H1 (cell line): ENCODE measurements at regions not wholly inside any gene's neighbourhood (a gene's known extent, or its start where the extent isn't known, plus 50 kb on each side); places are given as distances from the start of the nearest gene placed in this dataset.

ENCODE experiments used
- CTCF ChIA-PET: fragments of 300-600 bp; sonication (Branson Sonifier 250); formaldehyde crosslinking; loops from one replicate; lab custom pipeline; 2021; ENCODE audit not compliant: partially characterized antibody; lab: Charles Lee
- POLR2A ChIA-PET: fragments of 300-600 bp; sonication (Branson Sonifier 250); formaldehyde crosslinking; loops from one replicate; lab custom pipeline; 2021; ENCODE audit warnings: inconsistent platforms; ENCODE audit not compliant: partially characterized antibody; lab: Charles Lee
- DNase-seq, 2 experiments: peaks; one replicate each; pipeline versions ENCODE4 v3.0.0 to v3.0.0-alpha.2; 2010 to 2022; ENCODE audit warnings: low spot score in 2 of 2, low read depth in 1 of 2, mixed read lengths in 1 of 2
- FAIRE-seq: peaks from 2 replicates; lab custom pipeline; 2011; peaks lifted over from hg19 to GRCh38; lab: Jason Lieb, UNC
- H2AFZ ChIP-seq: 2 replicates; pipeline ENCODE4 v1.8.1; 2012; ENCODE audit warnings: low read length, inconsistent platforms
- H2AK5ac ChIP-seq: 2 replicates; pipeline ENCODE4 v1.6.1; 2013; ENCODE audit warnings: low read depth, low read length
- H2BK120ac ChIP-seq: replicated peaks from 2 replicates; pipeline ENCODE3; 2013; ENCODE audit warnings: low read depth, low read length, inconsistent platforms
- H2BK12ac ChIP-seq: 2 replicates; pipeline ENCODE4 v1.6.1; 2013; ENCODE audit warnings: low read depth, low read length
- H2BK15ac ChIP-seq: 2 replicates; pipeline ENCODE4 v1.6.1; 2013; ENCODE audit warnings: low read length
- H2BK20ac ChIP-seq: 2 replicates; pipeline ENCODE4 v1.6.1; 2013; ENCODE audit warnings: low read length
- H2BK5ac ChIP-seq: 2 replicates; pipeline ENCODE4 v1.6.1; 2013; ENCODE audit warnings: low read depth, low read length
- H3K14ac ChIP-seq: 2 replicates; pipeline ENCODE4 v1.6.1; 2013; ENCODE audit warnings: inconsistent platforms; ENCODE audit not compliant: insufficient read length
- H3K18ac ChIP-seq: 2 replicates; pipeline ENCODE4 v1.6.1; 2013; ENCODE audit warnings: low read length; ENCODE audit errors: extremely low read depth
- H3K23ac ChIP-seq: 2 replicates; pipeline ENCODE4 v1.6.1; 2013; ENCODE audit warnings: inconsistent platforms; ENCODE audit not compliant: insufficient read length
- H3K23me2 ChIP-seq: 2 replicates; pipeline ENCODE4 v1.6.1; 2013; ENCODE audit warnings: low read depth, low read length
- H3K27ac ChIP-seq: 2 replicates; pipeline ENCODE4 v1.6.1; 2011; ENCODE audit warnings: low read depth, low read length, inconsistent platforms
- H3K27me3 ChIP-seq, 4 experiments: replicated peaks in 1 of 4; 1 replicate in 1 of 4; 2 replicates in 3 of 4; pipeline versions ENCODE4 v1.6.1 to v1.8.1; 2011 to 2013; ENCODE audit warnings: low read length in 3 of 4, mild to moderate bottlenecking in 3 of 4, inconsistent platforms in 2 of 4, mixed read lengths in 2 of 4, moderate library complexity in 1 of 4; ENCODE audit not compliant: control insufficient read depth in 3 of 4, insufficient read depth in 3 of 4; ENCODE audit errors: extremely low read depth in 1 of 4
- H3K36me3 ChIP-seq, 4 experiments: 2 replicates each; pipeline versions ENCODE4 v1.6.1 to v1.8.1; 2011 to 2013; ENCODE audit warnings: mild to moderate bottlenecking in 4 of 4, low read length in 3 of 4, moderate library complexity in 2 of 4, control low read depth in 1 of 4, inconsistent platforms in 1 of 4; ENCODE audit not compliant: insufficient read depth in 4 of 4, control insufficient read depth in 2 of 4
- H3K4ac ChIP-seq: replicated peaks from 2 replicates; pipeline ENCODE3; 2013; ENCODE audit warnings: low read length, low read depth, mixed read lengths, inconsistent platforms; ENCODE audit not compliant: insufficient read length
- H3K4me1 ChIP-seq, 4 experiments: replicated peaks in 1 of 4; 1 replicate in 1 of 4; 2 replicates in 3 of 4; pipeline versions ENCODE4 v1.6.1 to v1.8.1; 2011 to 2013; ENCODE audit warnings: low read length in 3 of 4, inconsistent platforms in 2 of 4, mixed read lengths in 1 of 4; ENCODE audit not compliant: insufficient read depth in 4 of 4, control insufficient read depth in 3 of 4
- H3K4me2 ChIP-seq, 2 experiments: 2 replicates each; pipeline versions ENCODE4 v1.6.1 to v1.8.1; 2011 to 2013; ENCODE audit warnings: low read depth in 2 of 2, low read length in 2 of 2, control low read depth in 1 of 2, inconsistent platforms in 1 of 2, mild to moderate bottlenecking in 1 of 2; ENCODE audit not compliant: insufficient read depth in 1 of 2
- H3K4me3 ChIP-seq, 4 experiments: fragments of 200-600, 300-600 bp in 1 of 4; sonication (generic), shearing (Covaris generic), sonication (Bioruptor Twin) in 1 of 4; 2 replicates each; pipeline versions ENCODE4 v1.5.1 to v1.8.1; 2011 to 2016; ENCODE audit warnings: low read length in 4 of 4, low read depth in 3 of 4, control low read depth in 2 of 4, inconsistent platforms in 2 of 4, mild to moderate bottlenecking in 2 of 4, mixed read lengths in 1 of 4, moderate library complexity in 1 of 4; ENCODE audit not compliant: insufficient read depth in 2 of 4; ENCODE audit errors: extremely low read depth in 1 of 4
- H3K56ac ChIP-seq: replicated peaks from 2 replicates; pipeline ENCODE3; 2013; ENCODE audit warnings: low read depth, mild to moderate bottlenecking, mixed read lengths, low read length, inconsistent platforms; ENCODE audit not compliant: insufficient read length
- H3K79me1 ChIP-seq: 2 replicates; pipeline ENCODE4 v1.6.1; 2013; ENCODE audit warnings: low read depth, low read length, control low read depth
- H3K79me2 ChIP-seq, 2 experiments: 2 replicates each; pipeline versions ENCODE4 v1.6.1 to v1.8.1; 2012 to 2013; ENCODE audit warnings: low read length in 2 of 2, mild to moderate bottlenecking in 2 of 2, inconsistent platforms in 1 of 2; ENCODE audit not compliant: insufficient read depth in 2 of 2, control insufficient read depth in 1 of 2
- H3K9ac ChIP-seq, 4 experiments: replicated peaks in 1 of 4; 1 replicate in 1 of 4; 2 replicates in 3 of 4; pipeline versions ENCODE4 v1.6.1 to v1.8.1; 2011 to 2013; ENCODE audit warnings: low read depth in 3 of 4, low read length in 3 of 4, control low read depth in 2 of 4, mild to moderate bottlenecking in 2 of 4, moderate library complexity in 2 of 4, inconsistent platforms in 1 of 4; ENCODE audit errors: extremely low read depth in 1 of 4
- H3K9me3 ChIP-seq, 2 experiments: 2 replicates each; pipeline versions ENCODE4 v1.6.1 to v1.8.1; 2012 to 2013; ENCODE audit warnings: mild to moderate bottlenecking in 2 of 2, moderate library complexity in 2 of 2, control low read depth in 1 of 2, inconsistent platforms in 1 of 2, low read depth in 1 of 2, low read length in 1 of 2, mixed read lengths in 1 of 2; ENCODE audit not compliant: insufficient read depth in 2 of 2
- H4K20me1 ChIP-seq, 2 experiments: replicated peaks in 1 of 2; 2 replicates each; pipeline versions ENCODE3 to v1.8.1; 2011 to 2013; ENCODE audit warnings: inconsistent platforms in 2 of 2, low read length in 2 of 2, mild to moderate bottlenecking in 1 of 2; ENCODE audit not compliant: insufficient read depth in 2 of 2, control insufficient read depth in 1 of 2
- H4K5ac ChIP-seq: 2 replicates; pipeline ENCODE4 v1.6.1; 2013; ENCODE audit warnings: low read length, low read depth, mixed read lengths, inconsistent platforms; ENCODE audit not compliant: insufficient read length
- H4K8ac ChIP-seq: 2 replicates; pipeline ENCODE4 v1.8.0; 2013; ENCODE audit warnings: mild to moderate bottlenecking, moderate library complexity, low read length, inconsistent platforms; ENCODE audit not compliant: insufficient read depth; ENCODE audit errors: extremely low read depth
- H4K91ac ChIP-seq: replicated peaks from 2 replicates; pipeline ENCODE3; 2013; ENCODE audit warnings: low read length, mixed read lengths, inconsistent platforms; ENCODE audit not compliant: insufficient read length
- ATF3 ChIP-seq: IDR thresholded peaks from 2 replicates; pipeline ENCODE4 v1.6.1; 2011; ENCODE audit warnings: low read depth, mild to moderate bottlenecking, low read length; ENCODE audit not compliant: insufficient read depth
- E2F6 ChIP-seq: IDR thresholded peaks from 2 replicates; pipeline ENCODE4 v1.6.1; 2012; ENCODE audit warnings: inconsistent platforms
- GTF2F1 ChIP-seq: IDR thresholded peaks from 2 replicates; pipeline ENCODE4 v1.6.1; 2012; ENCODE audit warnings: low read depth, low read length, improper control_type of control experiment, borderline replicate concordance
- RAD21 ChIP-seq, 2 experiments: IDR thresholded peaks in 1 of 2; conservative IDR thresholded peaks in 1 of 2; 2 replicates each; pipeline ENCODE4 v1.6.1; 2011; ENCODE audit warnings: low read depth in 2 of 2, low read length in 2 of 2, improper control_type of control experiment in 1 of 2, inconsistent platforms in 1 of 2, mild to moderate bottlenecking in 1 of 2, moderate library complexity in 1 of 2
- RFX5 ChIP-seq: IDR thresholded peaks from 2 replicates; pipeline ENCODE4 v1.6.1; 2011; ENCODE audit warnings: low read depth, low read length, improper control_type of control experiment, borderline replicate concordance
- SIRT6 ChIP-seq: IDR thresholded peaks from one replicate; pipeline ENCODE4 v1.7.1; 2012; ENCODE audit warnings: low read length, inconsistent platforms
- SIX5 ChIP-seq: IDR thresholded peaks from 2 replicates; pipeline ENCODE4 v1.6.1; 2011; ENCODE audit warnings: mild to moderate bottlenecking, low read depth, low read length
- SP2 ChIP-seq: IDR thresholded peaks from 2 replicates; pipeline ENCODE4 v1.6.1; 2012; ENCODE audit warnings: mild to moderate bottlenecking, low read length, inconsistent platforms
- SP4 ChIP-seq: IDR thresholded peaks from 2 replicates; pipeline ENCODE4 v1.6.1; 2012; ENCODE audit warnings: low read length, inconsistent platforms
- TEAD4 ChIP-seq: IDR thresholded peaks from 2 replicates; pipeline ENCODE4 v1.6.1; 2012; ENCODE audit warnings: low read depth, low read length, inconsistent platforms, mixed read lengths

- no peaks in the 10 kb centered on the region for H3K23me2 ChIP-seq
- no peaks in the 10 kb centered on the region for H3K79me2 ChIP-seq
- FAIRE-seq (no peak), DNase-seq (no peak)
- no peak overlapping the region for H3K23ac ChIP-seq
- H3K79me1 ChIP-seq, result no peaks in the 10 kb centered on the region
- no peak overlapping the region for H3K18ac ChIP-seq
- no peak overlapping the region for H3K4ac ChIP-seq
- ChIA-PET POLR2A (no interaction called here), CTCF (no interaction called here)
- no peak overlapping the region for H2BK20ac ChIP-seq
- no peak overlapping the region for H2BK5ac ChIP-seq
- H3K56ac ChIP-seq, result no peak overlapping the region
- TF ChIP-seq GTF2F1, result no peak
- no peak for TF ChIP-seq TEAD4
- no peak for TF ChIP-seq SIRT6
- no peak for TF ChIP-seq E2F6
- TF ChIP-seq RFX5, result no peak
- no peak for TF ChIP-seq SP2
- TF ChIP-seq ATF3, result no peak
- TF ChIP-seq SP4, result no peak
- no peak for TF ChIP-seq RAD21 (IDR thresholded peaks at IDR 0.05 in 1 of 2, conservative IDR thresholded peaks at IDR 0.05 in 1 of 2; ENCODE audit: low read depth in 2 of 2, low read length in 2 of 2)
- TF ChIP-seq SIX5, result no peak
- H3K27me3 ChIP-seq, result no peaks in the 10 kb centered on the region
- no peaks in the 10 kb centered on the region for H3K36me3 ChIP-seq
- H3K27ac ChIP-seq, result no peak overlapping the region
- no peak overlapping the region for H2BK12ac ChIP-seq
- H4K5ac ChIP-seq, result no peak overlapping the region
- no peak overlapping the region for H2AFZ ChIP-seq
- H3K4me3 ChIP-seq, result no peak overlapping the region
- no peaks in the 10 kb centered on the region for H4K20me1 ChIP-seq
- no peak overlapping the region for H4K8ac ChIP-seq
- H4K91ac ChIP-seq, result no peak overlapping the region
- H3K9ac ChIP-seq, result no peak overlapping the region
- no peak overlapping the region for H2BK120ac ChIP-seq
- no peak overlapping the region for H2BK15ac ChIP-seq
- H3K14ac ChIP-seq, result no peak overlapping the region
- H3K9me3 ChIP-seq, result no peaks in the 10 kb centered on the region
- H3K4me1 ChIP-seq, result no peaks in the 10 kb centered on the region
- H2AK5ac ChIP-seq, result no peak overlapping the region
- no peak overlapping the region for H3K4me2 ChIP-seq
Measured at GRCh38 chr4:138438608-138439007, 196.5 kb upstream of the SLC7A11 start.
